Choroid plexus epithelial cell (primary cell): ENCODE measurements at regions not wholly inside any gene's neighbourhood (a gene's known extent, or its start where the extent isn't known, plus 50 kb on each side); places are given as distances from the start of the nearest gene placed in this dataset.

Experiments
- DNase-seq: peaks from one replicate; pipeline ENCODE4 v3.0.0-alpha.2; 2010; ENCODE audit warnings: low read depth
- H3K4me3 ChIP-seq: 2 replicates; pipeline ENCODE4 v1.5.1; 2011; ENCODE audit warnings: low read depth, mild to moderate bottlenecking, control low read depth, low read length, moderate library complexity
- CTCF ChIP-seq: conservative IDR thresholded peaks from 2 replicates; pipeline ENCODE4 v1.5.1; 2011; ENCODE audit warnings: low read depth, mild to moderate bottlenecking, control low read depth, inconsistent platforms, low read length, moderate library complexity

- no peak for DNase-seq
- H3K4me3 ChIP-seq: no peak overlapping the region
- TF ChIP-seq CTCF: no peak
Measured at GRCh38 chr6:156390621-156391020, 386.6 kb upstream of the ARID1B start.

- no peak for TF ChIP-seq CTCF
- no peak for DNase-seq
- H3K4me3 ChIP-seq: no peak overlapping the region
Measured at GRCh38 chr6:156389296-156389695, 387.9 kb upstream of the ARID1B start.

GRCh38 chr6:156387472-156387871 lies 389.7 kb upstream of the ARID1B start:
- no peak for TF ChIP-seq CTCF
- H3K4me3 ChIP-seq: no peak overlapping the region

GRCh38 chr6:156383059-156383458 lies 394.1 kb upstream of the ARID1B start:
- no peak for DNase-seq
- no peak overlapping the region for H3K4me3 ChIP-seq
- TF ChIP-seq CTCF: no peak

More at GRCh38 chr6:156387472-156387871, 389.7 kb upstream of the ARID1B start:
- no peak for DNase-seq

- peak; percentile 41 for DNase-seq
- no peak overlapping the region for H3K4me3 ChIP-seq
- no peak for TF ChIP-seq CTCF
Measured at GRCh38 chr6:156379392-156380289, 397.5 kb upstream of the ARID1B start.

- no peak for TF ChIP-seq CTCF
- no peak for DNase-seq
Measured at GRCh38 chr6:156378853-156379252, 398.3 kb upstream of the ARID1B start.

GRCh38 chr6:156376091-156376490 lies 401.1 kb upstream of the ARID1B start:
- H3K4me3 ChIP-seq: no peak overlapping the region
- TF ChIP-seq CTCF: no peak
- no peak for DNase-seq

More at GRCh38 chr6:156378853-156379252, 398.3 kb upstream of the ARID1B start:
- H3K4me3 ChIP-seq: no peak overlapping the region
